CD4-positive, alpha-beta T cell treated with Interleukin-4 for 4 hours (primary cell): ENCODE measurements at regions not wholly inside any gene's neighbourhood (a gene's known extent, or its start where the extent isn't known, plus 50 kb on each side); places are given as distances from the start of the nearest gene placed in this dataset.

ENCODE experiments used
- DNase-seq: peaks from one replicate; pipeline ENCODE4 v3.0.0-alpha.2; 2020

- DNase-seq: peak; percentile 49
These were observed 51.7 kb downstream of the SCN11A start for GRCh38 chr3:39000008-39000450.

- DNase-seq: no peak
These were observed 53.7 kb downstream of the SCN11A start for GRCh38 chr3:38998086-38998485.

- no peak for DNase-seq
These were observed 55.6 kb downstream of the SCN11A start for GRCh38 chr3:38996193-38996592.

GRCh38 chr3:38994251-38994650 lies 57.5 kb downstream of the SCN11A start:
- no peak for DNase-seq

- no peak for DNase-seq
These were observed 59.5 kb downstream of the SCN11A start for GRCh38 chr3:38992117-38992760.

- DNase-seq: no peak
These were observed 61.1 kb downstream of the SCN11A start for GRCh38 chr3:38990621-38991020.

- DNase-seq: no peak
These were observed 61.7 kb downstream of the SCN11A start for GRCh38 chr3:38989917-38990510.

- DNase-seq: no peak
These were observed 62.8 kb downstream of the SCN11A start for GRCh38 chr3:38988955-38989354.

GRCh38 chr3:38987456-38987855 lies 64.3 kb downstream of the SCN11A start:
- DNase-seq: no peak

- DNase-seq: no peak
These were observed 64.8 kb downstream of the SCN11A start for GRCh38 chr3:38986901-38987300.

- DNase-seq: no peak
These were observed 65.8 kb downstream of the SCN11A start for GRCh38 chr3:38985981-38986380.

- no peak for DNase-seq
These were observed 66.2 kb downstream of the SCN11A start for GRCh38 chr3:38985581-38985980.

GRCh38 chr3:38984731-38985130 lies 67.0 kb downstream of the SCN11A start:
- no peak for DNase-seq

- no peak for DNase-seq
These were observed 67.6 kb downstream of the SCN11A start for GRCh38 chr3:38984110-38984509.

- DNase-seq: no peak
These were observed 70.8 kb downstream of the SCN11A start for GRCh38 chr3:38980938-38981337.

- DNase-seq: no peak
These were observed 73.0 kb downstream of the SCN11A start for GRCh38 chr3:38978729-38979128.

GRCh38 chr3:38970851-38971638 lies 80.7 kb downstream of the SCN11A start:
- DNase-seq: no peak

GRCh38 chr3:38969317-38970235 lies 82.2 kb downstream of the SCN11A start:
- DNase-seq: no peak

- DNase-seq: no peak
These were observed 82.9 kb downstream of the SCN11A start for GRCh38 chr3:38968891-38969290.

GRCh38 chr3:38968403-38968802 lies 83.3 kb downstream of the SCN11A start:
- no peak for DNase-seq

- DNase-seq: no peak
These were observed 84.1 kb downstream of the SCN11A start for GRCh38 chr3:38967693-38967989.

- DNase-seq: no peak
These were observed 84.7 kb downstream of the SCN11A start for GRCh38 chr3:38966811-38967692.
